ENCODE measurements at regions not wholly inside any gene's neighbourhood (a gene's known extent, or its start where the extent isn't known, plus 50 kb on each side); places are given as distances from the start of the nearest gene placed in this dataset.

GRCh38 chr2:155547571-155547970 is 785.0 kb downstream of the NR4A2 start:
- Histone ChIP-seq H3K9ac (ENCODE audit: low read depth, low read length) (no peak overlapping the region), H3K4me1 (ENCODE audit: control insufficient read depth, insufficient read depth, low read length) (no peaks in the 10 kb centered on the region), H3K9me1 (ENCODE audit: insufficient read depth, low read length) (no peaks in the 10 kb centered on the region), H3K56ac (ENCODE audit: extremely low read depth, insufficient read depth, low read length) (no peak overlapping the region), H2AFZ (replicated peaks; ENCODE audit: low read length, poor library complexity) (no peak overlapping the region), H4K20me1 (ENCODE audit: insufficient read depth, low read length) (no peaks in the 10 kb centered on the region), H4K5ac (ENCODE audit: low read depth, low read length) (no peak overlapping the region), H3K4ac (ENCODE audit: low read depth, low read length) (no peak overlapping the region), H3K9me3 (ENCODE audit: control insufficient read depth, insufficient read depth, low read length) (peaks cover 2% of the 10 kb centered on the region), H3K4me2 (ENCODE audit: low read depth, low read length) (no peak overlapping the region), H3K36me3 (ENCODE audit: control insufficient read depth, insufficient read depth, low read length) (no peaks in the 10 kb centered on the region), H3K14ac (replicated peaks; ENCODE audit: low read depth, low read length) (no peak overlapping the region), H2AK9ac (replicated peaks; ENCODE audit: low read depth, low read length, poor library complexity) (no peak overlapping the region), H2BK15ac (ENCODE audit: low read depth, low read length) (no peak overlapping the region), H3K79me1 (ENCODE audit: low read depth in 1 of 2, low read length in 2 of 2) (no peaks in the 10 kb centered on the region), H2BK20ac (ENCODE audit: low read depth, low read length) (no peak overlapping the region), H3K4me3 (ENCODE audit: insufficient read depth, low read depth, low read length) (no peak overlapping the region), H2BK5ac (ENCODE audit: low read depth, low read length, poor library complexity, severe bottlenecking) (no peak overlapping the region), H3K27ac (ENCODE audit: insufficient read depth, low read length) (no peak overlapping the region), H3K18ac (ENCODE audit: low read depth, low read length) (no peak overlapping the region), H4K8ac (ENCODE audit: low read depth in 2 of 2, low read length in 2 of 2) (no peak overlapping the region), H2AK5ac (ENCODE audit: low read depth, low read length) (no peak overlapping the region), H2BK120ac (ENCODE audit: low read depth, low read length) (no peak overlapping the region), H3K27me3 (ENCODE audit: control insufficient read depth, insufficient read depth, low read length) (no peaks in the 10 kb centered on the region), H4K91ac (ENCODE audit: insufficient read depth, low read depth, low read length) (no peak overlapping the region), H3K23ac (ENCODE audit: low read depth, low read length) (no peak overlapping the region)
- in situ Hi-C loops (cut with MboI; ENCODE audit: low sequenced_read_pairs) = no loop called here
- intact Hi-C loops (cut with micrococcal nuclease) = no loop called here
- POLR2A ChIA-PET (ENCODE audit: unreplicated experiment) = no interaction called here
- BruUV-seq (replicated peaks) = no TSS peak
- WGBS, 2 experiments (ENCODE audit: extremely low coverage in 2 of 2, insufficient read length in 1 of 2) = no CpG with 5 or more reads among the region's 3 CpGs
- CTCF ChIA-PET = no interaction called here
- no peak for DNase-seq
- no peak for ATAC-seq (ENCODE audit: low read depth)
- TF ChIP-seq RAD21 (IDR thresholded peaks at IDR 0.05; ENCODE audit: low read length) (no peak), ELK1 (IDR thresholded peaks at IDR 0.05; ENCODE audit: borderline replicate concordance, low read depth, low read length) (no peak), MAZ (IDR thresholded peaks at IDR 0.05; ENCODE audit: borderline replicate concordance, low read depth, low read length) (no peak), CHD1 (IDR thresholded peaks at IDR 0.05; ENCODE audit: low read depth, low read length) (no peak), NFE2L2 (IDR thresholded peaks at IDR 0.05; ENCODE audit: low read depth, low read length) (no peak), CTCF (conservative IDR thresholded peaks at IDR 0.05; ENCODE audit: low read depth, low read length) (no peak), SMC3 (IDR thresholded peaks at IDR 0.05; ENCODE audit: low read depth, low read length) (no peak), POLR2A (IDR thresholded peaks at IDR 0.05; ENCODE audit: low read depth, low read length) (no peak), FOS (IDR thresholded peaks at IDR 0.05; ENCODE audit: low read depth, low read length) (no peak), BHLHE40 (IDR thresholded peaks at IDR 0.05; ENCODE audit: low read depth, low read length) (no peak)
- TF ChIP-seq, protein P1, sequence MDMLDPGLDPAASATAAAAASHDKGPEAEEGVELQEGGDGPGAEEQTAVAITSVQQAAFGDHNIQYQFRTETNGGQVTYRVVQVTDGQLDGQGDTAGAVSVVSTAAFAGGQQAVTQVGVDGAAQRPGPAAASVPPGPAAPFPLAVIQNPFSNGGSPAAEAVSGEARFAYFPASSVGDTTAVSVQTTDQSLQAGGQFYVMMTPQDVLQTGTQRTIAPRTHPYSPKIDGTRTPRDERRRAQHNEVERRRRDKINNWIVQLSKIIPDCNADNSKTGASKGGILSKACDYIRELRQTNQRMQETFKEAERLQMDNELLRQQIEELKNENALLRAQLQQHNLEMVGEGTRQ (IDR thresholded peaks at IDR 0.05; ENCODE audit: low read depth, low read length) = no peak
- dilution Hi-C loops (cut with HindIII; ENCODE audit: low sequenced_read_pairs, unreplicated experiment) = no loop called here

Data from IMR-90 (cell line).